Panc1 (cell line): ENCODE measurements at regions not wholly inside any gene's neighbourhood (a gene's known extent, or its start where the extent isn't known, plus 50 kb on each side); places are given as distances from the start of the nearest gene placed in this dataset.

Source experiments
- CTCF ChIP-seq: fragments of 450-650 bp; IDR thresholded peaks from 2 replicates; pipeline ENCODE4 v1.5.1; 2017; ENCODE audit warnings: mild to moderate bottlenecking
- POLR2AphosphoS5 ChIP-seq: IDR thresholded peaks from 2 replicates; pipeline ENCODE4 v1.6.1; 2012; ENCODE audit warnings: mild to moderate bottlenecking, low read depth, low read length, moderate library complexity
- REST ChIP-seq, 2 experiments: IDR thresholded peaks; 2 replicates each; pipeline ENCODE4 v1.6.1; 2011 to 2012; ENCODE audit warnings: low read depth in 2 of 2, control low read depth in 1 of 2, low read length in 1 of 2, mild to moderate bottlenecking in 1 of 2, moderate library complexity in 1 of 2; ENCODE audit not compliant: insufficient read depth in 1 of 2
- SIN3A ChIP-seq: IDR thresholded peaks from 2 replicates; pipeline ENCODE4 v1.6.1; 2012; ENCODE audit warnings: low read depth, mild to moderate bottlenecking, low read length, moderate library complexity, borderline replicate concordance; ENCODE audit not compliant: insufficient read depth

GRCh38 chr15:91632981-91633380, 220.5 kb upstream of the SLCO3A1 start:
- TF ChIP-seq REST (IDR thresholded peaks at IDR 0.05; ENCODE audit: insufficient read depth in 1 of 2, low read depth in 2 of 2, low read length in 1 of 2) (no peak), CTCF (no peak), POLR2AphosphoS5 (no peak), SIN3A (no peak)
